H1 (cell line): ENCODE measurements at regions not wholly inside any gene's neighbourhood (a gene's known extent, or its start where the extent isn't known, plus 50 kb on each side); places are given as distances from the start of the nearest gene placed in this dataset.

Experiments
- ATF3 ChIP-seq: IDR thresholded peaks from 2 replicates; pipeline ENCODE4 v1.6.1; 2011; ENCODE audit warnings: low read depth, mild to moderate bottlenecking, low read length; ENCODE audit not compliant: insufficient read depth
- CEBPB ChIP-seq: IDR thresholded peaks from 2 replicates; pipeline ENCODE4 v1.6.1; 2012; ENCODE audit warnings: low read depth, low read length
- CHD1 ChIP-seq: IDR thresholded peaks from 2 replicates; pipeline ENCODE4 v1.6.1; 2012; ENCODE audit warnings: low read depth, low read length, improper control_type of control experiment
- CREB1 ChIP-seq: IDR thresholded peaks from 2 replicates; pipeline ENCODE4 v1.6.1; 2012; ENCODE audit warnings: inconsistent platforms
- CTCF ChIP-seq, 3 experiments: IDR thresholded peaks; 1 replicate in 2 of 3; 2 replicates in 1 of 3; pipeline versions ENCODE4 v1.5.1 to v1.6.1; 2011; ENCODE audit warnings: low read length in 3 of 3, mild to moderate bottlenecking in 3 of 3, inconsistent platforms in 2 of 3, low read depth in 1 of 3, moderate library complexity in 1 of 3; ENCODE audit not compliant: insufficient read depth in 1 of 3; ENCODE audit errors: control extremely low read depth in 1 of 3
- EP300 ChIP-seq, 2 experiments: IDR thresholded peaks; 1 replicate in 1 of 2; 2 replicates in 1 of 2; pipeline ENCODE4 v1.6.1; 2011 to 2012; ENCODE audit warnings: low read depth in 2 of 2, low read length in 2 of 2, mild to moderate bottlenecking in 2 of 2, borderline replicate concordance in 1 of 2, inconsistent platforms in 1 of 2, moderate library complexity in 1 of 2
- POLR2A ChIP-seq, 2 experiments: IDR thresholded peaks; 1 replicate in 1 of 2; 2 replicates in 1 of 2; pipeline ENCODE4 v1.6.1; 2011; ENCODE audit warnings: low read depth in 2 of 2, low read length in 2 of 2, mild to moderate bottlenecking in 2 of 2; ENCODE audit errors: control extremely low read depth in 1 of 2

GRCh38 chrX:148215726-148216125 lies 234.6 kb downstream of the FMR1NB start:
- TF ChIP-seq POLR2A (IDR thresholded peaks at IDR 0.05; ENCODE audit: control extremely low read depth in 1 of 2, low read depth in 2 of 2, low read length in 2 of 2) (no peak), CTCF (IDR thresholded peaks at IDR 0.05; ENCODE audit: control extremely low read depth in 1 of 3, insufficient read depth in 1 of 3, low read depth in 1 of 3, low read length in 3 of 3) (no peak), CHD1 (no peak), ATF3 (no peak), EP300 (IDR thresholded peaks at IDR 0.05; ENCODE audit: borderline replicate concordance in 1 of 2, low read depth in 2 of 2, low read length in 2 of 2) (no peak), CEBPB (no peak), CREB1 (no peak)
